AG09319 (cell line): ENCODE measurements at regions not wholly inside any gene's neighbourhood (a gene's known extent, or its start where the extent isn't known, plus 50 kb on each side); places are given as distances from the start of the nearest gene placed in this dataset.

ENCODE experiments used
- DNase-seq: peaks from one replicate; pipeline ENCODE4 v3.0.0-alpha.2; 2010; ENCODE audit warnings: low read depth; ENCODE audit errors: extremely low read depth
- CTCF ChIP-seq: IDR thresholded peaks from 2 replicates; pipeline ENCODE4 v1.5.1; 2011; ENCODE audit warnings: low read depth, mild to moderate bottlenecking, inconsistent platforms, low read length, moderate library complexity

DNA sequence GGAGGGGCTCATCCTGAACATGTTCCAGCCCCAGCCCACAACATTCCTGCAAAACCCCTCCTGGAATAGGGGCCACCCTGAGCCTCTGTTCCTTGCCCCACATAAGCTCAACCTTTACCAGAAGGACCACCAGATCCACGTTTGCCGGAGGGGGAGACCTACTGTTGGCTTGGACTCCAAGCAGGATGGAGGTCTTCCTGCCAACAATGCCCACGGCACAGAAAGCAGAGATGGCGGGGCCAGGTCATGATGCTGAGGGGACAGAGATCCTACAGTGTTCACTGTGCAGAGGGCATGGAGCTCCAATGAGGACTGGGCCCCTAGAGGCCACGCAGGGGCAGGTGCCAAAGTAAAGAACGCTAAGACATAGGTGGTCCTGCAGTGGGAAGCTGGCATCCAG lies 98.5 kb upstream of the RAB6C start:
- DNase-seq = no peak
- TF ChIP-seq CTCF = no peak

- no peak for DNase-seq
- TF ChIP-seq CTCF = no peak
These were observed 97.6 kb upstream of the RAB6C start for GRCh38 chr2:129881786-129882396.

DNA sequence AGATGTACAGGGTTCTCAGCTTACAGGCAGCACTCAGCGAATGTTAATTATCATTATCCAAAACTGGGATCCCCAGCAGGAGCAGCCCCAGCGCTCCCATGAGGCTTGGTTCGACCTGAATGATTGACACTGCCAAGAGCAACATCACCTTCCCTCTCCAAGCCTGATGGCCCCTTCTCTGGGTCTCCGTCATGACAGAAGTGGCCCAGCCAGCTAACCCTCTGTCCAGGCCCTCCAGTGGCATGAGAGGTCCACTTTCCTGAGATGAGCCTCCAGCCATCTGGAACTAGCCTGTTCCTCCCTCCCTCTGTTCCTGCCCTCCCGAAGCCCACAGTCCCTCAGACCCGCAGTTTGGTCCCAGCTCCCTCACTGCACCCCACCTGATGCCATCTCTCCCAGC lies 97.0 kb upstream of the RAB6C start:
- no peak for DNase-seq
- no peak for TF ChIP-seq CTCF

GRCh38 chr2:129883121-129883520 lies 96.3 kb upstream of the RAB6C start:
- DNase-seq = no peak
- TF ChIP-seq CTCF = no peak

- no peak for DNase-seq
- TF ChIP-seq CTCF = no peak
These were observed 95.2 kb upstream of the RAB6C start for GRCh38 chr2:129884221-129884786.

DNA sequence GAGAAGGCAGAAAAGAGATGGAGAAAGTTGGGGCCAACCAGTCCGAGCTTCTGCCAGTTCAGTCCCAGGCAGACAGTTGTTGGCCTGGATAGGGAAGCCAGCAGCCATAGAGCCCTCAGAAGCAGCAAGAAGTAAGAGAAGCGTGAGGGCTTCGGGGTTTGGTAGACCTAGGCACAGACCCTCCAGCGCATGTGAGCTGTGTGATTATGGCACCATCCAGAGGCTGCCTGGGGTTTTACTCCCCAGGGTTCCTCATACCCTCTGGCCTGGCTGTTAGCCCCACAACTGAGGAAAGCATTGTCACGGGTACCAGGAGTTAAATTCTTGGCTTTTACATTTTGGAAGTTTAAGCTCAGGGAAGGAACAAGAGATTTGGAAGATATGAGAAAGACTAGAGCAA lies 93.7 kb upstream of the RAB6C start:
- DNase-seq = no peak
- TF ChIP-seq CTCF = no peak

DNA sequence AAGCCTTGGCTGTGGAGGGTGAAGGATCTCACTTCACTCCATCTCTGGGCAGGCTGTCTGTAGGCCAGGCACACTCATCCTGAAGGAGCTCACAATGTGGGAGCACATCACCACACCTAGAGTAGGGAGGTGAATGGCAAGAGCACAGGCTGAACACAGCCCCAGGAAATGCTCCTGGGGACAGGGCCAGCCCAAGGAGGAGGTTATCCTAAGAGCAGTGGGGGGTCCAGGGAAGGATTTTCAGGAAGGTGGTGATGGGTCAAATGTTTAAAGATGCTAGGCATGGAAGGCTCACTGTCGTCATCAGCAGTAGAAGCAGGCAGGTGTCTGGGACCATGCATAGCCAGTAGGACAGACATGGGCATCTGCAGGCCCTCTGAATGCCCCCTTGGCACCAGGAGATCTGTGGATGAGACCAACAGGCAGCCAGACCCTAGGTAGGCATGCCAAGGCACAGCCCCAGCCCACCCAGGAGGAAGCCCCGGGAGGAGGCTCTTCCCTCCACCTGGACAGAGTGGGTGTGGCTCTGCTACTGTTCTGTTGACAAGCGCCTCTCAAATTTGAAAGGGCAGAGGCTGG lies 91.7 kb upstream of the RAB6C start:
- no peak for DNase-seq
- no peak for TF ChIP-seq CTCF
